H1 (cell line): ENCODE measurements at regions not wholly inside any gene's neighbourhood (a gene's known extent, or its start where the extent isn't known, plus 50 kb on each side); places are given as distances from the start of the nearest gene placed in this dataset.

Experiments
- CTCF ChIA-PET: fragments of 300-600 bp; sonication (Branson Sonifier 250); formaldehyde crosslinking; loops from one replicate; lab custom pipeline; 2021; ENCODE audit not compliant: partially characterized antibody; lab: Charles Lee
- POLR2A ChIA-PET: fragments of 300-600 bp; sonication (Branson Sonifier 250); formaldehyde crosslinking; loops from one replicate; lab custom pipeline; 2021; ENCODE audit warnings: inconsistent platforms; ENCODE audit not compliant: partially characterized antibody; lab: Charles Lee
- DNase-seq, 2 experiments: peaks; one replicate each; pipeline versions ENCODE4 v3.0.0 to v3.0.0-alpha.2; 2010 to 2022; ENCODE audit warnings: low spot score in 2 of 2, low read depth in 1 of 2, mixed read lengths in 1 of 2
- FAIRE-seq: peaks from 2 replicates; lab custom pipeline; 2011; peaks lifted over from hg19 to GRCh38; lab: Jason Lieb, UNC
- H2AFZ ChIP-seq: 2 replicates; pipeline ENCODE4 v1.8.1; 2012; ENCODE audit warnings: low read length, inconsistent platforms
- H2AK5ac ChIP-seq: 2 replicates; pipeline ENCODE4 v1.6.1; 2013; ENCODE audit warnings: low read depth, low read length
- H2BK120ac ChIP-seq: replicated peaks from 2 replicates; pipeline ENCODE3; 2013; ENCODE audit warnings: low read depth, low read length, inconsistent platforms
- H2BK12ac ChIP-seq: 2 replicates; pipeline ENCODE4 v1.6.1; 2013; ENCODE audit warnings: low read depth, low read length
- H2BK15ac ChIP-seq: 2 replicates; pipeline ENCODE4 v1.6.1; 2013; ENCODE audit warnings: low read length
- H2BK20ac ChIP-seq: 2 replicates; pipeline ENCODE4 v1.6.1; 2013; ENCODE audit warnings: low read length
- H2BK5ac ChIP-seq: 2 replicates; pipeline ENCODE4 v1.6.1; 2013; ENCODE audit warnings: low read depth, low read length
- H3K14ac ChIP-seq: 2 replicates; pipeline ENCODE4 v1.6.1; 2013; ENCODE audit warnings: inconsistent platforms; ENCODE audit not compliant: insufficient read length
- H3K18ac ChIP-seq: 2 replicates; pipeline ENCODE4 v1.6.1; 2013; ENCODE audit warnings: low read length; ENCODE audit errors: extremely low read depth
- H3K23ac ChIP-seq: 2 replicates; pipeline ENCODE4 v1.6.1; 2013; ENCODE audit warnings: inconsistent platforms; ENCODE audit not compliant: insufficient read length
- H3K23me2 ChIP-seq: 2 replicates; pipeline ENCODE4 v1.6.1; 2013; ENCODE audit warnings: low read depth, low read length
- H3K27ac ChIP-seq: 2 replicates; pipeline ENCODE4 v1.6.1; 2011; ENCODE audit warnings: low read depth, low read length, inconsistent platforms
- H3K27me3 ChIP-seq, 4 experiments: replicated peaks in 1 of 4; 1 replicate in 1 of 4; 2 replicates in 3 of 4; pipeline versions ENCODE4 v1.6.1 to v1.8.1; 2011 to 2013; ENCODE audit warnings: low read length in 3 of 4, mild to moderate bottlenecking in 3 of 4, inconsistent platforms in 2 of 4, mixed read lengths in 2 of 4, moderate library complexity in 1 of 4; ENCODE audit not compliant: control insufficient read depth in 3 of 4, insufficient read depth in 3 of 4; ENCODE audit errors: extremely low read depth in 1 of 4
- H3K36me3 ChIP-seq, 4 experiments: 2 replicates each; pipeline versions ENCODE4 v1.6.1 to v1.8.1; 2011 to 2013; ENCODE audit warnings: mild to moderate bottlenecking in 4 of 4, low read length in 3 of 4, moderate library complexity in 2 of 4, control low read depth in 1 of 4, inconsistent platforms in 1 of 4; ENCODE audit not compliant: insufficient read depth in 4 of 4, control insufficient read depth in 2 of 4
- H3K4ac ChIP-seq: replicated peaks from 2 replicates; pipeline ENCODE3; 2013; ENCODE audit warnings: low read length, low read depth, mixed read lengths, inconsistent platforms; ENCODE audit not compliant: insufficient read length
- H3K4me1 ChIP-seq, 4 experiments: replicated peaks in 1 of 4; 1 replicate in 1 of 4; 2 replicates in 3 of 4; pipeline versions ENCODE4 v1.6.1 to v1.8.1; 2011 to 2013; ENCODE audit warnings: low read length in 3 of 4, inconsistent platforms in 2 of 4, mixed read lengths in 1 of 4; ENCODE audit not compliant: insufficient read depth in 4 of 4, control insufficient read depth in 3 of 4
- H3K4me2 ChIP-seq, 2 experiments: 2 replicates each; pipeline versions ENCODE4 v1.6.1 to v1.8.1; 2011 to 2013; ENCODE audit warnings: low read depth in 2 of 2, low read length in 2 of 2, control low read depth in 1 of 2, inconsistent platforms in 1 of 2, mild to moderate bottlenecking in 1 of 2; ENCODE audit not compliant: insufficient read depth in 1 of 2
- H3K4me3 ChIP-seq, 4 experiments: fragments of 200-600, 300-600 bp in 1 of 4; sonication (generic), shearing (Covaris generic), sonication (Bioruptor Twin) in 1 of 4; 2 replicates each; pipeline versions ENCODE4 v1.5.1 to v1.8.1; 2011 to 2016; ENCODE audit warnings: low read length in 4 of 4, low read depth in 3 of 4, control low read depth in 2 of 4, inconsistent platforms in 2 of 4, mild to moderate bottlenecking in 2 of 4, mixed read lengths in 1 of 4, moderate library complexity in 1 of 4; ENCODE audit not compliant: insufficient read depth in 2 of 4; ENCODE audit errors: extremely low read depth in 1 of 4
- H3K56ac ChIP-seq: replicated peaks from 2 replicates; pipeline ENCODE3; 2013; ENCODE audit warnings: low read depth, mild to moderate bottlenecking, mixed read lengths, low read length, inconsistent platforms; ENCODE audit not compliant: insufficient read length
- H3K79me1 ChIP-seq: 2 replicates; pipeline ENCODE4 v1.6.1; 2013; ENCODE audit warnings: low read depth, low read length, control low read depth
- H3K79me2 ChIP-seq, 2 experiments: 2 replicates each; pipeline versions ENCODE4 v1.6.1 to v1.8.1; 2012 to 2013; ENCODE audit warnings: low read length in 2 of 2, mild to moderate bottlenecking in 2 of 2, inconsistent platforms in 1 of 2; ENCODE audit not compliant: insufficient read depth in 2 of 2, control insufficient read depth in 1 of 2
- H3K9ac ChIP-seq, 4 experiments: replicated peaks in 1 of 4; 1 replicate in 1 of 4; 2 replicates in 3 of 4; pipeline versions ENCODE4 v1.6.1 to v1.8.1; 2011 to 2013; ENCODE audit warnings: low read depth in 3 of 4, low read length in 3 of 4, control low read depth in 2 of 4, mild to moderate bottlenecking in 2 of 4, moderate library complexity in 2 of 4, inconsistent platforms in 1 of 4; ENCODE audit errors: extremely low read depth in 1 of 4
- H3K9me3 ChIP-seq, 2 experiments: 2 replicates each; pipeline versions ENCODE4 v1.6.1 to v1.8.1; 2012 to 2013; ENCODE audit warnings: mild to moderate bottlenecking in 2 of 2, moderate library complexity in 2 of 2, control low read depth in 1 of 2, inconsistent platforms in 1 of 2, low read depth in 1 of 2, low read length in 1 of 2, mixed read lengths in 1 of 2; ENCODE audit not compliant: insufficient read depth in 2 of 2
- H4K20me1 ChIP-seq, 2 experiments: replicated peaks in 1 of 2; 2 replicates each; pipeline versions ENCODE3 to v1.8.1; 2011 to 2013; ENCODE audit warnings: inconsistent platforms in 2 of 2, low read length in 2 of 2, mild to moderate bottlenecking in 1 of 2; ENCODE audit not compliant: insufficient read depth in 2 of 2, control insufficient read depth in 1 of 2
- H4K5ac ChIP-seq: 2 replicates; pipeline ENCODE4 v1.6.1; 2013; ENCODE audit warnings: low read length, low read depth, mixed read lengths, inconsistent platforms; ENCODE audit not compliant: insufficient read length
- H4K8ac ChIP-seq: 2 replicates; pipeline ENCODE4 v1.8.0; 2013; ENCODE audit warnings: mild to moderate bottlenecking, moderate library complexity, low read length, inconsistent platforms; ENCODE audit not compliant: insufficient read depth; ENCODE audit errors: extremely low read depth
- H4K91ac ChIP-seq: replicated peaks from 2 replicates; pipeline ENCODE3; 2013; ENCODE audit warnings: low read length, mixed read lengths, inconsistent platforms; ENCODE audit not compliant: insufficient read length
- KDM1A ChIP-seq: fragments of 200-600, 300-600 bp; sonication (generic); IDR thresholded peaks from 2 replicates; pipeline ENCODE4 v1.7.1; 2016; ENCODE audit warnings: mild to moderate bottlenecking, low read length, borderline replicate concordance
- SUZ12 ChIP-seq: fragments of 200-600 bp; sonication (generic); IDR thresholded peaks from 2 replicates; pipeline ENCODE4 v1.6.1; 2012; ENCODE audit warnings: mild to moderate bottlenecking, inconsistent platforms, low read length, moderate library complexity, mixed read lengths
- TAF7 ChIP-seq: optimal IDR thresholded peaks from 2 replicates; pipeline ENCODE3; 2011; ENCODE audit warnings: low read depth, mild to moderate bottlenecking, inconsistent platforms, low read length, moderate library complexity, borderline replicate concordance
- WGBS, 2 experiments: shearing (Covaris generic) in 1 of 2; methylation state at CpG; one replicate each; pipeline versions ENCODE4 v1.1.6 to v1.1.7; 2013 to 2015; ENCODE audit warnings: low lambda C conversion rate in 2 of 2, mixed read lengths in 2 of 2, inconsistent platforms in 1 of 2, low coverage in 1 of 2, missing lambda C conversion rate in 1 of 2; ENCODE audit not compliant: insufficient replicate concordance in 2 of 2, insufficient coverage in 1 of 2, insufficient read length in 1 of 2; ENCODE audit errors: extremely low coverage in 1 of 2, missing lambda C conversion rate in 1 of 2; 5-methylcytosine and 5-hydroxymethylcytosine counted together

GRCh38 chr2:144252694-144253093, 267.2 kb downstream of the ZEB2 start:
- no peak for DNase-seq
- Histone ChIP-seq H2BK5ac (no peak overlapping the region), H3K4me1 (no peaks in the 10 kb centered on the region), H4K8ac (no peak overlapping the region), H2BK12ac (no peak overlapping the region), H3K79me2 (no peaks in the 10 kb centered on the region), H3K4ac (no peak overlapping the region), H3K36me3 (peaks cover 0 to 10% (median 2%) of the 10 kb centered on the region in 4 experiments; a peak in 3 of 8 replicates), H4K20me1 (no peaks in the 10 kb centered on the region), H3K9ac (no peak overlapping the region), H3K23me2 (no peaks in the 10 kb centered on the region), H3K79me1 (no peaks in the 10 kb centered on the region; the same call in 1 of the 2 replicates), H3K27me3 (no peaks in the 10 kb centered on the region), H2AK5ac (no peak overlapping the region), H4K5ac (no peak overlapping the region), H3K4me3 (no peak overlapping the region)
- 86% methylated on average over 1 of the region's 1 CpG; no CpG with 5 or more reads in 1 of the 2 experiments for WGBS, 2 experiments
- CTCF ChIA-PET, result interaction anchor here (1.2 kb wide), 1 partner anchor 90 kb away, joined by 4 read pairs; no protein-coding TSS in a partner anchor
- no peak for TF ChIP-seq SUZ12
- TF ChIP-seq KDM1A, result peak; percentile 86
- no peak for TF ChIP-seq TAF7
- TF ChIP-seq, all 59 proteins: peak for 1
- H2AFZ ChIP-seq, result no peak overlapping the region
- no peak for FAIRE-seq
- no peak overlapping the region for H2BK20ac ChIP-seq
- H3K14ac ChIP-seq, result no peak overlapping the region
- H2BK15ac ChIP-seq, result no peak overlapping the region
- POLR2A ChIA-PET, result no interaction called here
- H2BK120ac ChIP-seq, result no peak overlapping the region
- no peak overlapping the region for H3K23ac ChIP-seq
- H3K18ac ChIP-seq, result no peak overlapping the region
- no peak overlapping the region for H3K56ac ChIP-seq
- peaks cover 30 to 32% of the 10 kb centered on the region in 2 experiments for H3K9me3 ChIP-seq
- no peak overlapping the region for H3K4me2 ChIP-seq
- no peak overlapping the region for H4K91ac ChIP-seq
- H3K27ac ChIP-seq, result no peak overlapping the region
